K562 (cell line): ENCODE measurements at regions not wholly inside any gene's neighbourhood (a gene's known extent, or its start where the extent isn't known, plus 50 kb on each side); places are given as distances from the start of the nearest gene placed in this dataset.

Experiments used
- CAMTA2 ChIP-seq: fragments of 250-450 bp; sonication (Bioruptor Pico); conservative IDR thresholded peaks from 2 replicates; pipeline ENCODE4 v1.5.1; 2022
- CTCF ChIP-seq, 3 experiments: IDR thresholded peaks in 2 of 3; conservative IDR thresholded peaks in 1 of 3; 2 replicates each; pipeline ENCODE4 v1.5.1; 2011 to 2012; ENCODE audit warnings: low read length in 3 of 3, mild to moderate bottlenecking in 3 of 3, control low read depth in 2 of 3, improper control_type of control experiment in 1 of 3, inconsistent platforms in 1 of 3, low read depth in 1 of 3, mixed read lengths in 1 of 3, moderate library complexity in 1 of 3; ENCODE audit not compliant: insufficient read depth in 2 of 3
- ETV6 ChIP-seq, 3 experiments: fragments of 150-350 bp in 1 of 3; sonication (generic) in 1 of 3; formaldehyde crosslinking in 1 of 3; IDR thresholded peaks; 2 replicates each; pipeline versions ENCODE4 v1.6.1 to v1.8.0; 2014 to 2022; ENCODE audit warnings: borderline replicate concordance in 2 of 3, low read depth in 2 of 3, antibody characterized with exemption in 1 of 3, low read length in 1 of 3, mild to moderate bottlenecking in 1 of 3, missing genetic modification reagents in 1 of 3
- FOXM1 ChIP-seq, 2 experiments: fragments of 450-650 bp in 1 of 2; sonication (generic) in 1 of 2; formaldehyde crosslinking in 1 of 2; IDR thresholded peaks; 2 replicates each; pipeline versions ENCODE4 v1.6.1 to v1.9.0; 2017 to 2022; ENCODE audit warnings: low read depth in 2 of 2, mild to moderate bottlenecking in 2 of 2, missing genetic modification reagents in 1 of 2, moderate library complexity in 1 of 2
- MAX ChIP-seq: sonication (generic); formaldehyde crosslinking; IDR thresholded peaks from 2 replicates; pipeline ENCODE4 v1.9.0; 2022; ENCODE audit warnings: mild to moderate bottlenecking, missing genetic modification reagents
- MCM5 ChIP-seq: fragments of 450-650 bp; IDR thresholded peaks from 2 replicates; pipeline ENCODE4 v1.6.1; 2016; ENCODE audit warnings: low read depth
- POLR2A ChIP-seq: fragments of 450-650 bp; conservative IDR thresholded peaks from 2 replicates; pipeline ENCODE4 v1.6.1; 2016
- STAT5A ChIP-seq: IDR thresholded peaks from 2 replicates; pipeline ENCODE4 v1.6.1; 2012; ENCODE audit warnings: low read length, inconsistent platforms, borderline replicate concordance
- TOE1 ChIP-seq, 2 experiments: fragments of 450-650 bp in 1 of 2; sonication (generic) in 1 of 2; formaldehyde crosslinking in 1 of 2; IDR thresholded peaks; 2 replicates each; pipeline versions ENCODE4 v1.7.1 to v1.8.0; 2016 to 2022; ENCODE audit warnings: borderline replicate concordance in 2 of 2, mild to moderate bottlenecking in 2 of 2, antibody characterized with exemption in 1 of 2, inconsistent platforms in 1 of 2, low read depth in 1 of 2, missing genetic modification reagents in 1 of 2, moderate library complexity in 1 of 2

- TF ChIP-seq CTCF (IDR thresholded peaks at IDR 0.05 in 2 of 3, conservative IDR thresholded peaks at IDR 0.05 in 1 of 3; ENCODE audit: insufficient read depth in 2 of 3, low read depth in 1 of 3, low read length in 3 of 3) (no peak), ETV6 (IDR thresholded peaks at IDR 0.05; ENCODE audit: borderline replicate concordance in 1 of 2, low read depth in 2 of 2, low read length in 1 of 2) (no peak), ETV6 (CRISPR knock-in tag; IDR thresholded peaks at IDR 0.05; ENCODE audit: borderline replicate concordance) (no peak), FOXM1 (IDR thresholded peaks at IDR 0.05; ENCODE audit: low read depth) (no peak), FOXM1 (CRISPR knock-in tag; IDR thresholded peaks at IDR 0.05; ENCODE audit: low read depth) (no peak), STAT5A (no peak), CAMTA2 (CRISPR knock-in tag) (no peak), POLR2A (no peak), TOE1 (IDR thresholded peaks at IDR 0.05; ENCODE audit: borderline replicate concordance) (no peak), TOE1 (CRISPR knock-in tag; IDR thresholded peaks at IDR 0.05; ENCODE audit: borderline replicate concordance, low read depth) (no peak), MAX (CRISPR knock-in tag) (no peak), MCM5 (no peak)
Measured at GRCh38 chr7:119703895-119704294, 569.1 kb upstream of the KCND2 start.
